HFF-Myc (cell line): ENCODE measurements at regions not wholly inside any gene's neighbourhood (a gene's known extent, or its start where the extent isn't known, plus 50 kb on each side); places are given as distances from the start of the nearest gene placed in this dataset.
"Not testable (repeated sequence)": the region's sequence is repeated elsewhere in the genome, so short reads cannot be mapped to it uniquely, and the experiment has no call there.

Experiments
- DNase-seq: peaks from one replicate; pipeline ENCODE4 v3.0.0-alpha.2; 2011; ENCODE audit warnings: low read depth; ENCODE audit errors: extremely low read depth
- H3K4me3 ChIP-seq: replicated peaks from 2 replicates; pipeline ENCODE4 v1.5.1; 2011; ENCODE audit warnings: low read depth, mild to moderate bottlenecking, control low read depth, low read length
- CTCF ChIP-seq: IDR thresholded peaks from 2 replicates; pipeline ENCODE4 v1.5.1; 2012; ENCODE audit warnings: mild to moderate bottlenecking, low read depth, low read length, control low read depth; ENCODE audit errors: missing control alignments

- DNase-seq, H3K4me3 ChIP-seq: not testable (repeated sequence)
These were observed 54.0 kb downstream of the CYP26A1 start for GRCh38 chr10:93127642-93128215.

GRCh38 chr10:93131986-93132385, 58.3 kb downstream of the CYP26A1 start:
- no peak overlapping the region for H3K4me3 ChIP-seq
- DNase-seq: no peak
- TF ChIP-seq CTCF: no peak

- no peak for DNase-seq
- TF ChIP-seq CTCF: no peak
- no peak overlapping the region for H3K4me3 ChIP-seq
These were observed 64.6 kb downstream of the CYP26A1 start for GRCh38 chr10:93138113-93138870.

- no peak overlapping the region for H3K4me3 ChIP-seq
- TF ChIP-seq CTCF: no peak
- DNase-seq: no peak
These were observed 65.5 kb downstream of the CYP26A1 start for GRCh38 chr10:93139059-93139655.

GRCh38 chr10:93142534-93142933, 68.8 kb downstream of the CYP26A1 start:
- no peak overlapping the region for H3K4me3 ChIP-seq
- no peak for TF ChIP-seq CTCF
- DNase-seq: no peak

GRCh38 chr10:93143281-93143680, 69.6 kb downstream of the CYP26A1 start:
- no peak overlapping the region for H3K4me3 ChIP-seq
- no peak for TF ChIP-seq CTCF
- DNase-seq: no peak

- no peak for TF ChIP-seq CTCF
- no peak overlapping the region for H3K4me3 ChIP-seq
- no peak for DNase-seq
These were observed 72.6 kb downstream of the CYP26A1 start for GRCh38 chr10:93146336-93146735.
